NCI-H146 (cell line): ENCODE measurements at regions not wholly inside any gene's neighbourhood (a gene's known extent, or its start where the extent isn't known, plus 50 kb on each side); places are given as distances from the start of the nearest gene placed in this dataset.
A peak's percentile ranks its signal among the peaks of the same experiment; 100 is the strongest.

ENCODE experiments used
- DNase-seq: peaks from one replicate; lab custom pipeline; 2025; lab: John Stamatoyannopoulos, UW

- DNase-seq = no peak
Measured at GRCh38 chr6:112800916-112801315, 453.8 kb downstream of the RFPL4B start.

- no peak for DNase-seq
Measured at GRCh38 chr6:112801468-112802080, 454.4 kb downstream of the RFPL4B start.

GRCh38 chr6:112802144-112802543 lies 455.0 kb downstream of the RFPL4B start:
- no peak for DNase-seq

GRCh38 chr6:112804638-112805330 lies 457.7 kb downstream of the RFPL4B start:
- DNase-seq = no peak

GRCh38 chr6:112806163-112806865 lies 459.2 kb downstream of the RFPL4B start:
- DNase-seq = no peak

- no peak for DNase-seq
Measured at GRCh38 chr6:112821476-112821875, 474.3 kb downstream of the RFPL4B start.

GRCh38 chr6:112822769-112823168 lies 475.6 kb downstream of the RFPL4B start:
- no peak for DNase-seq

- DNase-seq = no peak
Measured at GRCh38 chr6:112827793-112828192, 480.7 kb downstream of the RFPL4B start.

- DNase-seq = no peak
Measured at GRCh38 chr6:112831022-112831421, 483.9 kb downstream of the RFPL4B start.

- peak; percentile 69 for DNase-seq
Measured at GRCh38 chr6:112833581-112834131, 486.5 kb downstream of the RFPL4B start.

- DNase-seq = no peak
Measured at GRCh38 chr6:112835078-112835477, 487.9 kb downstream of the RFPL4B start.

- DNase-seq = no peak
Measured at GRCh38 chr6:112839525-112839961, 492.4 kb downstream of the RFPL4B start.

GRCh38 chr6:112841553-112842329 lies 494.6 kb downstream of the RFPL4B start:
- no peak for DNase-seq

- no peak for DNase-seq
Measured at GRCh38 chr6:112842330-112842685, 495.2 kb downstream of the RFPL4B start.

- DNase-seq = no peak
Measured at GRCh38 chr6:112846681-112847080, 499.6 kb downstream of the RFPL4B start.

- DNase-seq = no peak
Measured at GRCh38 chr6:112851146-112851545, 504.0 kb downstream of the RFPL4B start.

- no peak for DNase-seq
Measured at GRCh38 chr6:112853162-112853561, 506.0 kb downstream of the RFPL4B start.

- DNase-seq = no peak
Measured at GRCh38 chr6:112863753-112864152, 516.6 kb downstream of the RFPL4B start.

- DNase-seq = no peak
Measured at GRCh38 chr6:112865131-112865530, 518.0 kb downstream of the RFPL4B start.

GRCh38 chr6:112874881-112875280 lies 527.8 kb downstream of the RFPL4B start:
- DNase-seq = no peak

GRCh38 chr6:112877134-112878100 lies 530.3 kb downstream of the RFPL4B start:
- DNase-seq = no peak
